ENCODE measurements at regions not wholly inside any gene's neighbourhood (a gene's known extent, or its start where the extent isn't known, plus 50 kb on each side); places are given as distances from the start of the nearest gene placed in this dataset.

- no peak for DNase-seq (ENCODE audit: low spot score)
Observed at GRCh38 chr12:34291426-34291901, 269.2 kb downstream of the ALG10 start.

DNA sequence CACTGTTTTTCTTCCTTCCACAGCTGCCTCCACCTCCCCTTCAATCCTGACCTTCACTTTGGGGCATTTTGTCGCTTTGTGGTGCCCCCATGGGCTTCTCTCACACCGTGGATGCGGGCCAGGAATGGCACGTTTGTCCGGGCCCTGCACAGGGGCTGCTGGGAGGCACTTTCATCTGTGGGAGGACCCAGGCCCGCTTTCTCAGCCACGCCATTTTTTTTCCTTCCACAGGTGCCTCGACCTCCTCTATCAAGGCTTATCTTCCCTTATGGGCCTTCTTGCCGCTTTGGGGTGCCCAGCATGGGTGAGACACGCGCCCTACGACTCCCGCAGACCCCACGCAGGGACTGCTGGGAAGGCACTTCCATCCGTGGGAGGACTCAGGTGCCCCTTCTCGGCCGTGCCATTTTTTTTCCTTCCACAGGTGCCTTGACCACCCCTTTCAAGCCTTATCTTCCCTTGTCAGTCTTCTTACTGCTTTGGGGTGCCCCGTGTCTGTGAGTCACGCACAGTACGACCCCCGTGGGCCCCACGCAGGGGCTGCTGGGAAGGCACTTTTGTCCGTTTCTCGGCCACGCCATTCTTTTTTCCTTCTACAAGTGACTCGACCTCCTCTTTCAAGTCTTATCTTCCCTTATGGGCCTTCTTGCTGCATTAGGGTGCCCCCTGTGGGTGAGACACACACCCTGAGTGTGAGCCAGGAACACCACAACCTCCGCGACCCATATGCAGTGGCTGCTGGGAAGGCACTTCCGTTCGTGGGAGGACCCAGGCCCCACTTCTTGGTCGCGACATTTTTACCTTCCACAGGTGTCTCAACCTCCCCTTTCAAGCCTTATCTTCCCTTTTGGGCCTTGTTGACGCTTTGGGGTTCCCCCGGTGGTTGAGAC lies 270.7 kb downstream of the ALG10 start:
- no peak for DNase-seq (ENCODE audit: low spot score)

- DNase-seq (ENCODE audit: low spot score) = no peak
Observed at GRCh38 chr12:34294137-34294536, 271.8 kb downstream of the ALG10 start.

GRCh38 chr12:34294671-34295365 lies 272.5 kb downstream of the ALG10 start:
- DNase-seq (ENCODE audit: low spot score) = no peak

GRCh38 chr12:34295366-34296142 lies 273.3 kb downstream of the ALG10 start:
- DNase-seq (ENCODE audit: low spot score) = no peak

DNA sequence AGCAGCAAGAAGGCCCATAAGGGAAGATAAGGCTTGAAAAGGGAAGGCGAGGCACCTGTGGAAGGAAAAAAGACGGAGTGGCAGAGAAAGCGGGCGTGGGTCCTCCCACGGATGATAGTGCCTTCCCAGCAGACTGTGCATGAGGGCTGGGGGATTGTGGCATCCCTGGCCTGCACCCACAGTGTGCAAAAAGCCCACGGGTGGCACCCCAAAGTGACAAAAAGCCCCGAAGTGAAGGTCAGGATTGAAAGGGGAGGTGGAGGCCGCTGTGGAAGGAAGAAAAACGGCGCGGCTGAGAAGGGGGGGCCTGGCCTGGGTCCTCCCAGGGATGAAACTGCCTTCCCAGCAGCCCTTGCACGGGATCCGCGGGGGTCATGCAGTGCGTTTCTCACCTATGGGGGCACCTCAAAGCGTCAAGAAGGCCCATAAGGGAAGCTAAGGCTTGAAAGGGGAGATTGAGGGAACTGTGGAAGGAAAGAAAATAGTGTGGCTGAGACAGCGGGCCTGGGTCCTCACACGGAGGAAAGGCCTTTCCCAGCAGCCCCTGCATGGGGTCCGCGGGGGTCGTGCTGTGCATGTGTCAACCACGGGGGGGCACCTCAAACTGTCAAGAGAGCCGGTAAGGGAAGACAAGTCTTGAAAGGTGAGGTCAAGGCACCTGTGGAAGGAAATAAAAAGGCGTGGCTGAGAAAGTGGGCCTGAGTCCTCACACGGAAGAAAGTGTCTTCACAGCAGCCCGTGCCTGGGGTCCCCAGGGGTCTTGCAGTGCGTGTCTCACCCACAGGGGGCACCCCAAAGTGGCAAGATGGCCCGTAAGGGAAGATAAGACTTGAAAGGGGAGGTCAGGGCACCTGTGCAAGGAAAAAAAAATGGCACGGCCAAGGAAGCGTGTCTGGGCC lies 274.1 kb downstream of the ALG10 start:
- DNase-seq (ENCODE audit: low spot score) = no peak

DNA sequence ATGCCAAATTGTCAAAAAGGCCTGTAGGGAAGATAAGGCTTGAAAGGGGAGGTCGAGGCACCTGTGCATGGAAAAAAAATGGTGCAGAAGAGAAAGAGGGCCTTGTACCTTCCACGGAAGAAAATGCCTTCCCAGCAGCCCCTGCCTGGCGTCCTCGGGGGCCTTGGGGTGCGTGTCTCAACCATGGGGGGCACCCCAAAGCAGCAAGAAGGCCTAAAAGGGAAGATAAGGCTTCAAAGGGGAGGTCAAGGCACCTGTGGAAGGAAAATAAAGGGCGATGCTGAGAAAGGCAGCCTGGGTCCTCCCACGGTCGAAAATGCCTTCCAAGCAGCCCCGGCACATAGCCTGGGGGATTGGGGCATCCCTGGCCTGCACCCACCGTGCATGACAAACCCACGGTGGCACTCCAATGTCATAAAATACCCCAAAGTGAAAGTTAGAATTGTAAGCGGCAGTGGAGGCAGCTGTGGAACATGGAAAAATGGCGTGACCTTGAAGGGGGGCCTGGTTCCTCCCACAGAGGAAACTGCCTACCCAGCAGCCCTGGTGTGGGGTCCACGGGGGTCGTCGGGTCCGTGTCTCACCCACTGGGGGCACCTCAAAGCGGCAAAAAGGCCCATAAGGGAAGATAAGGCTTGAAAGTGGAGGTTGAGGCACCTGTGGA lies 275.0 kb downstream of the ALG10 start:
- no peak for DNase-seq (ENCODE audit: low spot score)

DNA sequence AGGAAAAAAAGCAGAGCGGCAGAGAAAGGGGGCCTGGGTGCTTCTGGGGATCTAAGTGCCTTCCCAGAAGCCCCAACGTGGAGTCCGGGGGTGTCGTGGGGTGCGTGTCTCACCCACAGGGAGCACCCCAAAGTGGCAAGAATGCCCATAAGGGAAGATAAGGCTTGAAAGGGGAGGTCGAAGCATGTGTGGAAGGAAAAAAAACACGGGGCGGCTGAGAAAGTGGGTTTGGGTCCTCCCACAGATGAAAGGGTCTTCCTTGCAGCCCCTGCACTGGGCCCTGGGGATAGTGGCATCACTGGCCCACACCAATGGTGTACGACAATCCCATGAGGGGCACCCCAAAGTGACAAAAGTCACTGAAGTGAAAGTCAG lies 275.5 kb downstream of the ALG10 start:
- no peak for DNase-seq (ENCODE audit: low spot score)

DNA sequence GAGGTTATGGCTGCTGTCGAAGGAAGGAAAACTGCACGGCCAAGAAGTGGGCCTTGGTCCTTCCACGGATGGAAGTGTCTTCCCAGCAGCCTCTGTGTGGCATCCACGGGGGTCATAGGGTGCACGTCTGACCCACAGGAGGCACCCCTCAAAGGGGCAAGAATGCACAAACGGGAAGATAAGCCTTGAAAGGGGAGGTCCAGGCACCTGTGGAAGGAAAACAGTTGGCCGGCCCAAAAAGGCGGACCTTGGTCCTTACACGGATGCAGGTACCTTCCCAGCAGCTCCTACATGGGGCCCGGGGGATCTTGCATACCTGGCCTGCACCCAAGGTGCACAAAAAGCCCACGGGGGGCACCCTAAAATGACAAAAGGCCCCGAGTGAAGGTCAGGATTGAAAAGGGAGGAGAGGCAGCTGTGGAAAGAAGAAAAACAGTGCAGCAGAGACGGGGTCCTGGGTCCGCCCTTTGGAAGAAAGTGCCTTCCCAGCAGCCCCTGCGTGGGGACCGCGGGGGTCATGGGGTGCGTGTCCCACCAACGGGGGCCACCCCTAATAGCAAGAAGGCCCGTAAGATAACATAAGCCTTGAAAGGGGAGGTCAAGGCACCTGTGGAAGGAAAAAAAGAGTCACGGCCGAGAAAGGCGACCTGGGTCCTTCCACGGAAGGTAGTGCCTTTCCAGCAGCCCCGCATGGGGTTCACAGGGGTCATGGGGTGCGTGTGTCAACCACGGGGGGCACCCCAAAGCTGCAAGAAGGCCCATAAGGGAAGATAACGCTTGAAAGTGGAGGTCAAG lies 276.1 kb downstream of the ALG10 start:
- DNase-seq (ENCODE audit: low spot score) = no peak

GRCh38 chr12:34298971-34299801 lies 276.9 kb downstream of the ALG10 start:
- no peak for DNase-seq (ENCODE audit: low spot score)

DNA sequence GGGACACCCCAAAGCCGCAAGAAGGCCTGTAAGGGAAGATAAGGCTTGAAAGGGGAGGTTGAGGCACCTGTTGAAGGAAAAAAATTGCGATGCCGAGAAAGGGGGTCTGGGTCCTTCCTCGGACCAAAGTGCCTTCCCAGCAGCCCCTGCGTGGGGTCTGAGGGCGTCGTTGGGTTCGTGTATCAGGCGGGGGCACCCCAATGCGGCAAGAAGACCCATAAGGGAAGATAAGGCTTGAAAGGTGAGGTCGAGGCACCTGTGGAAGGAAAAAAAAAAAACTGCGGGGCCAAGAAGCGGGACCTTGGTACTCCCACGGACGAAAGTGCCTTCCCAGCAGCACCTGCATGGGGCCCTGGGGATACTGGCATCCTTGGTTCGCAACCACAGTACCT lies 277.5 kb downstream of the ALG10 start:
- DNase-seq (ENCODE audit: low spot score) = no peak

GRCh38 chr12:34300376-34301250 lies 278.3 kb downstream of the ALG10 start:
- DNase-seq (ENCODE audit: low spot score) = no peak

- no peak for DNase-seq (ENCODE audit: low spot score)
Observed at GRCh38 chr12:34301251-34302130, 279.2 kb downstream of the ALG10 start.

DNA sequence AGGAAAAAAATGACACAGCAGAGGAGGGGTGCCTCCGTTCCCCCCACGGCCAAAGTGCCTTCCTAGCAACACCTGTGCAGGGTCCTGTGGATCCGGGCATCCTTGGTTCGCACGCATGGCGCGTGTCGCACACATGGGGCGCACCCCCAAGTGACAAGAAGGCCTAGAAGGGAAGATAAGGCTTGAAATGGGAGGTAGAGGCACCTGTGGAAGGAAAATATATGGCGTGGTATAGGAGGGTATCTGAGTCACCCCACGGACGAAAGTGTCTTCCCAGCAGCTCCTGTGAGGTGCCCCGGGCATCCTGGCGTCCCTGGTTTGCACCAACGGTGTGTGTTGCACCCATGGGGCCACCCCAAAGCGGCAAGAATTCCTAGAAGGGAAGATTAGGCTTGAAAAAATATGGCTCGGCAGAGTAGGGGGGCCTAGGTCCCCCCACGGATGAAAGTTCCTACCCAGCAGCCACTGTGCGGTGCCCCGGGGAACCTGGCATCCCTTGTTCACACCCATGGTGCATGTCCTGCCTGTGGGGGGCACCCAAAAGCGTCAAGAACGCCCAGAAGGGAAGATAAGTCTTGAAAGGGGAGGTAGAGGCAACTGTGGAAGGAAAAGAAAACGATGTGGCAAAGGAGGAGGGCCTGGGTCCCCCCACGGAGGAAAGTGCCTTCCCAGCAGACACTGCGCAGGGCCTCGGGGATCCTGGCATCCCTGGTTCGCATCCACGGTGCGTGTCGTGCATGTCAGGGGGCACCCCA lies 280.0 kb downstream of the ALG10 start:
- DNase-seq (ENCODE audit: low spot score) = no peak

GRCh38 chr12:34303091-34303870 lies 281.0 kb downstream of the ALG10 start:
- no peak for DNase-seq (ENCODE audit: low spot score)

DNA sequence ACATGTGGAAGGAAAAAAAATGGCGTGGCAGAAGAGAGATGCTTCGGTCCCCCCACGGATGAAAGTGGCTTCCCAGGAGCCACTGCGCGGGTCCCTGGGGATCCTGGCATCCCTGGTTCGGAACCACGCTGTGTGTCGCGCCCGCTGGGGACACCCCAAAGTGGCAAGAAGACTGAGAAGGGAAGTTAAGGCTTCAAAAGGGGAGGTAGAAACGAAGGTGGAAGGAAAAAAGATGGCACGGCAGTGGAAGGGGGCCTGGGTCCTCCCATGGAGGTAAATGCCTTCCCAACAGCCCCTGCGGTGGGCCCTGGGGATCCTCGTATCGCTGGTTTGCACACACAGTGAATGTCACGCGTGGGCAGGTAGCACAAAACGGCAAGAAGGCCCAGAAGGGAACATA lies 281.7 kb downstream of the ALG10 start:
- no peak for DNase-seq (ENCODE audit: low spot score)
